ENCODE measurements at regions not wholly inside any gene's neighbourhood (a gene's known extent, or its start where the extent isn't known, plus 50 kb on each side); places are given as distances from the start of the nearest gene placed in this dataset.
"Not testable (repeated sequence)": the region's sequence is repeated elsewhere in the genome, so short reads cannot be mapped to it uniquely, and the experiment has no call there.

GRCh38 chr4:125518281-125518680 is 203.5 kb downstream of the FAT4 start:
- no peak for DNase-seq

- DNase-seq = no peak
These were observed 204.8 kb downstream of the FAT4 start for GRCh38 chr4:125519371-125520146.

- DNase-seq = no peak
These were observed 205.7 kb downstream of the FAT4 start for GRCh38 chr4:125520258-125520990.

- DNase-seq = no peak
These were observed 207.8 kb downstream of the FAT4 start for GRCh38 chr4:125522588-125522987.

GRCh38 chr4:125522992-125523391 is 208.2 kb downstream of the FAT4 start:
- DNase-seq = no peak

GRCh38 chr4:125526420-125526819 is 211.7 kb downstream of the FAT4 start:
- DNase-seq = no peak

- DNase-seq = no peak
These were observed 212.9 kb downstream of the FAT4 start for GRCh38 chr4:125527681-125528080.

GRCh38 chr4:125529071-125529470 is 214.3 kb downstream of the FAT4 start:
- DNase-seq = no peak

GRCh38 chr4:125538670-125539069 is 223.9 kb downstream of the FAT4 start:
- DNase-seq = no peak

- DNase-seq = no peak
These were observed 224.9 kb downstream of the FAT4 start for GRCh38 chr4:125539691-125540090.

- no peak for DNase-seq
These were observed 227.2 kb downstream of the FAT4 start for GRCh38 chr4:125541836-125542385.

- no peak for DNase-seq
These were observed 231.5 kb downstream of the FAT4 start for GRCh38 chr4:125546272-125546671.

- DNase-seq = no peak
These were observed 233.1 kb downstream of the FAT4 start for GRCh38 chr4:125547836-125548235.

GRCh38 chr4:125550769-125551168 is 236.0 kb downstream of the FAT4 start:
- DNase-seq = no peak

GRCh38 chr4:125551466-125551865 is 236.7 kb downstream of the FAT4 start:
- no peak for DNase-seq

- DNase-seq = no peak
These were observed 237.2 kb downstream of the FAT4 start for GRCh38 chr4:125551967-125552366.

- DNase-seq = no peak
These were observed 257.8 kb downstream of the FAT4 start for GRCh38 chr4:125572601-125573000.

GRCh38 chr4:125573368-125573767 is 258.6 kb downstream of the FAT4 start:
- DNase-seq = no peak

GRCh38 chr4:125573786-125574185 is 259.0 kb downstream of the FAT4 start:
- DNase-seq = no peak

- DNase-seq = no peak
These were observed 267.5 kb downstream of the FAT4 start for GRCh38 chr4:125582302-125582701.

- no peak for DNase-seq
These were observed 275.4 kb downstream of the FAT4 start for GRCh38 chr4:125590158-125590557.

GRCh38 chr4:125591290-125591689 is 276.5 kb downstream of the FAT4 start:
- DNase-seq = no peak

- DNase-seq = no peak
These were observed 279.4 kb downstream of the FAT4 start for GRCh38 chr4:125594056-125594602.

GRCh38 chr4:125605926-125606325 is 291.2 kb downstream of the FAT4 start:
- DNase-seq = not testable (repeated sequence)

Data from T-helper 2 cell (primary cell).